RKO (cell line): ENCODE measurements at regions not wholly inside any gene's neighbourhood (a gene's known extent, or its start where the extent isn't known, plus 50 kb on each side); places are given as distances from the start of the nearest gene placed in this dataset.

Source experiments
- DNase-seq: peaks from one replicate; pipeline ENCODE4 v3.0.0-alpha.2; 2016; ENCODE audit warnings: low spot score

- no peak for DNase-seq
These were observed 115.8 kb downstream of the ETNK1 start for GRCh38 chr12:22740656-22741355.

DNA sequence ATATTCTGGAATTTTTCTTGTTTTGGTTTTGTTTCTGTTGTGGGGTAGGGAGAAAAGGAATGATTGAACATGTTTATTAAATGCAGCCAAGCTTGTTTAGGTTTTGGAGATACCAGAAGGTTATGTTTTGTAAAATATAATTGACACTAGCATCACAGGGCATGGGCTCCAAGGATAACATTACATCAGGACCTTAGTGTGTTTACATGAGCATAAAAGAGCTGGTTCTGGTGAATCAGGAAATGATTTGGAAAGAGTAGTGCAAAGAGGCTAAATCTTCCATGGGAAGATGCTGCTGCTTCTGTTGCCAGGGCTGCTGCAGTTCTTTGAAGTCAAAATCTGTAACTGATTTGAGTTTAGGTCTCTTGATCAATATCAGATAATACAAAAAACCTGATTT, 118.7 kb downstream of the ETNK1 start:
- DNase-seq: no peak

GRCh38 chr12:22744197-22744596, 119.2 kb downstream of the ETNK1 start:
- DNase-seq: no peak

DNA sequence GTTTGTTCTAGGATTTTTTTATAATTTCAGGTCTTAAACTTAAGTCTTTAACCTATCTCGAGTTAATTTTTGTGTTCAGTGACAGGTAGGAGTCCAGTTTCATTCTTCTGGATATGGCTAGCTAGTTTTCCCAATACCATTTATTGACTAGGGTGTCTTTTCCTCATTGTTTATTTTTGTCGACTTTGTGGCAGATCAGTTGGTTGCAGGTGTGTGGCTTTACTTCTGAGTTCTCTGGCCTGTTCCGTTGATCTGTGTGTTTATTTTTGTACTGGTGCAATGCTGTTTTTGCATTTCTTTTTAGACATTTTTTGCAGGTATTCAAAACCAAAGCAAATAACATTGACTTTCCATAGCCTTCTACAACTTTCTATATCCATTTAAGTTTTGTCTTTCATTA, 121.7 kb downstream of the ETNK1 start:
- DNase-seq: no peak

DNA sequence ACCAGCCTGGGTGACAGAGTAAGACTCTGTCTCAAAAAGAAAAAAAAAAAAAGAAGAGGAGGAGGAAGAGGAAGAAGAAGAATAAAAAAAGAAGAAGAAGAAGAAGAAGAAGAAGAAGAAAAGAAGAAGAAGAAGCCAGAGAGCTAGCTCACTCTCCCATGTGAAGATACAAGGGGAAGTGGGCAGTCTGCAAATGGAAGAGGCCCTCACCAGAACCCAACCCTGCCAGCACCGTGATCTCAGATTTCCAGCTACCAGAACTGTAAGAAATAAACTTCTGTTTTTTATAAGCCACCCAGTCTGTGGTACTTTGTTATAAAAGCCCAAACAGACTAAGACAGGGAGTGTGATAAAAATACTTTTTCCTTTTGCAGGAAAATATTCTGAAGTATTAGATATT, 130.7 kb downstream of the ETNK1 start:
- DNase-seq: no peak

- DNase-seq: no peak
These were observed 135.1 kb downstream of the ETNK1 start for GRCh38 chr12:22759769-22760674.

DNA sequence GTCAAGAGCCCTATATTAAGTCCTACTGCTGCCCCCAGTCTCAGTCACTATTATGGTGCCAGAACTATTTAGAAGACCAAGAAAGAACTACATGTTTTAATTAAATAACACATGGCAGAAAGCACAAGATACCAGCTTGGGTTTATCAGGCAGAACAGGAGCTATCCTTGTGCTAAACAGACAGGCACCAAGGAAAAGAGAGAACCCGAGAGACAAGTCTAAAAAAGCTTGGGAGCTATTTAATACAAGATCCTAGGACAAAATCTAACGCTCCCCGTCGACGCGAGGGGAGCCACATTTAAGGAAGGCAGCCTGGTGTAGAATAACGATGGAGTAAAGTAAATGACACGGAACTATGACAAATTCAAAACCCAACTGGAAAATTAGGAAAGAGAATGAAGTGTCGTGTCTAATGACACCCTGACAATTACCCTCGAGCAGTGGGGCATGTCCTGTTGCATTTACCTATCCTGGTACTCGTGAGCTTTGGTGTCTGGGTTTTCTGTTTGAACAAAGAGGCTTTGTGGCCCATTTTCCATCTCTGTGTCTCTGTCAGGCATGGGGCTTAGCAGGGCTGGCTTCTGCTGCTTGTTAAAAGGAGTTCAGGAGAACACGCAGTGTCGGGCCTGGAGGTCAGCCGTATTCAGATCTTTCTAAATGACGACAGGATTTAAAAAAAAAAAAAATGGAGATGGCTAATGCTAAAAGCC, 140.6 kb downstream of the ETNK1 start:
- no peak for DNase-seq

DNA sequence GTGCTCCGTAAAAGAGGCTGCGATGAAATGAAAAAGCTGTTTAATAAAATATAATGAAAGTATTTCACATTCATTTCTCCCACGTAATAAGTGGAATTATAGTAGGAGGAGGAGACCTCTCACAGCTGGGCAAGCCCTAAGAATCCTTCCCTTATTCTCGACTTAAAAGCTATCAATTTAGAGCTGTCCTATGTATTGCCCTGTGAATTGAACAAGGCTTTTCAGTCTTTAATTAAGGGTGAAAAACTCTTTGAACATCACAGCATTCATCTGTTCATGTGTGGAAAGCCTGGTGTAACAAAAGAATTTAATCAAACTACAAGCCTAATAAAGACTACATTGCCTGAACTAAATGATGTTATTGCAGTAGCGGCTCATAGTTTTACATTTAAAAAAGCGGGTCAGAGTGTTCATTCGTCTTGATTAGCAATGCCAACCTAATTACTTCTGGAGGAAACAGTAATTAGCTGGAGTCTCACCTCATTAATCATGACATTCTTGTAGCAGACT, 142.0 kb downstream of the ETNK1 start:
- no peak for DNase-seq

- no peak for DNase-seq
These were observed 156.4 kb downstream of the ETNK1 start for GRCh38 chr12:22781339-22781738.

DNA sequence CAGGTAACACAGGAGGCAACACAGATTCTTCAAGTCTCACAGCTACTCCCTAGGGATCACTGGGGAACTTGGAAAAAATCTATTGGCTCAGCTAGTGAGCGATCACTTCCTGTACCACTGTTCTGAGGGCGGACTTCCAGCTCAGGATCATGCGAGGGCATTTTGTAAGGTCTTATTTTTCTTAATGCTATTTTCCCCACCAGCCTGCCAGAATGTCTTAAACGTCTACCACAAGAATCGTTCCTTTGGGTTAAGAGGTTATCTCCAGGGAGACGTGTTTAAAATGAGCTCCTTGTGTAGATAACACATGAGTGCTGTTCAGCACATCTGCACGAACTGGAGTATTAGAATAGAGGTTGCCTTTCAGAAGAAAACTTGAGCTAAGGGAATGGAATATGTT, 162.6 kb downstream of the ETNK1 start:
- no peak for DNase-seq

DNA sequence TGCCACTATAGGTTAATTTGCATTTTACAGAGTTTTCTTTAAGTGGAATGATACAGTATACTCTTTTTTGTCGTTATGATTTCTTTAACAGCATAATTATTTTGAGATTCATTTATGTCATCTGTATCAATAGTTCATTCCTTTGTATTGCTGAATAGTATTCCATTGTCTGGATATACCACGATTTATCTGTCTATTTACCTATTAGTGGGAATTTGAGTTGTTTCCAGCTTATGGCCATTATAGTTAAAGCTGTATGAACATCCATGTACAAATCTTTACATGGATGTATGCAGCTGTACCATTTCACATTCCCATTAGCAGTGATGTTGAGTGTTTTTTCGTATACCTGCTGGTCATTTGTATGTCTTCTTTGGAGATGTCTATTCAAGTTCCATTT, 163.9 kb downstream of the ETNK1 start:
- no peak for DNase-seq

- no peak for DNase-seq
These were observed 167.2 kb downstream of the ETNK1 start for GRCh38 chr12:22792138-22792537.

DNA sequence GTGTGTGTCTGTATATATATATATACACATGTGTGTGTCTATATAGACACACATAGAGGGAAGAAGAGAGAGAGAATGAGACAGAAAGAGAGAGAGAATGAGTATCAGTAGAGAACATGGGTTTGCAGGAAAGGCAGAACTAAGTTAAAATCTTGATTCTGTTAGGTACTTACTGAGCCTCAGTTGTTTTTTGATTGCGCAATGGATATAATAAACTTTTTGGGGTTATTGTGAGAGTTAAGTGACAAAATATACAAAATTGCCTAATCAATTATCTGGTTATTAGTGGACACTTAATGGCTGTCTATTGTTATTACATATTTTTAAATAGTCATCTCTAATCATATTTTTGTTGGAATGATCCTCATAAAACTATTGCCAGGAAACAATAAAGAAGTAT, 169.0 kb downstream of the ETNK1 start:
- no peak for DNase-seq

- no peak for DNase-seq
These were observed 172.1 kb downstream of the ETNK1 start for GRCh38 chr12:22796941-22797630.

DNA sequence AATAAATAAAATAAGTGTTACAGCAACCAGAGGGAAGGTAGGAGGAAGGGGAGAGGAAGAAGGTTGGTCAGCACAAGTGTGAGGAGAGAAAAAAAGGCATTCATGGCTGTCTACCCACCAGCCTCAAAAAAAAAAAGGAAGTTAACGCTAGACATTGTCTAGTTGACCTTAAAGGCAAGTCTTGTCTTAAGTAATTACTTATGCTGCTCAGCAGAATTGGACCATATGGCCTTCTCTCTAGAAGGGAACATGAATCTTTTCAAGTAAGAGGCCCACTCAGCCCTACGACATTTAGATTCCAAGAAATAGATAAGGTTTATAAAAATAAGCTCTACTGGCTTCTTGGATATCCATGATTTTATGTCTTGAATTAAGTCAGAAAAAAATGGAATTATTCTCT, 172.7 kb downstream of the ETNK1 start:
- no peak for DNase-seq

- DNase-seq: no peak
These were observed 173.1 kb downstream of the ETNK1 start for GRCh38 chr12:22798116-22798515.

DNA sequence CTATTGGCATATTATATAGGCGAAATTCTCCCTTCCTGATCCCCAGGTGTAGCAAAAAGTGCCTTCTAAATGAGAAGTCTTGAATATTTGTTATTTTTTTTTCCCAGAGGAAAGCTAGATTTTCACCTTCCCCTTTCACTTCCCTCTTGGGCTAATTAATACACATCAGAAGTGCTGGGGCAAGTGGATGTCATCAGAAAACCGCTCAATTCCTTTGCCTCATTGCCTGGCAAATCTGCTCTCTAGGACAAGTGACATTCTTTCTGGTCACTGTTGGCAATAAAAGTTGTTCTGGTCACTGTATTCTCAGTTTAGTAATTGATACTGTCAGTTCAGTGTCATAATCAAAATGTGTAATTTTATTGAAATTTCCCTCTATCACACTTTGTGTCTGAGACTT, 174.5 kb downstream of the ETNK1 start:
- DNase-seq: no peak

DNA sequence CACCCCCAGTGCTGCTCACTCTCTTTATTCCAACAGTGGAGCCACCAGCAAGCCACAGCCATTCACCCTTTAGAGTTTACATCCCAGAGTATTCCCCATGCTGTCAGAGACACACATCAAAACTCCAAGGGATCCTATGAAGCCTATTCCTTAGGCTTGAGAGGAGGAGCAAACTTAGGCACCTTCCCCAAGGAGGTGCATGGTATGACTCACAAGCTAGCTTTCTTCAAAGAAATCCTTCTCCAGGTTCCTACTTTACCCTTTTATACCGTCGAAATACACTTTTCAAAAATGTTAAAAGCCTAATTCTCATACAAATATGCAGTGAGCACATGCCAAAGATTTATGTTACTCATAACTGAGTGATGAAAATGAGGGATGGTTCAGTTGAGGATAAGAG, 175.4 kb downstream of the ETNK1 start:
- no peak for DNase-seq

GRCh38 chr12:22802883-22803630, 178.1 kb downstream of the ETNK1 start:
- DNase-seq: no peak

DNA sequence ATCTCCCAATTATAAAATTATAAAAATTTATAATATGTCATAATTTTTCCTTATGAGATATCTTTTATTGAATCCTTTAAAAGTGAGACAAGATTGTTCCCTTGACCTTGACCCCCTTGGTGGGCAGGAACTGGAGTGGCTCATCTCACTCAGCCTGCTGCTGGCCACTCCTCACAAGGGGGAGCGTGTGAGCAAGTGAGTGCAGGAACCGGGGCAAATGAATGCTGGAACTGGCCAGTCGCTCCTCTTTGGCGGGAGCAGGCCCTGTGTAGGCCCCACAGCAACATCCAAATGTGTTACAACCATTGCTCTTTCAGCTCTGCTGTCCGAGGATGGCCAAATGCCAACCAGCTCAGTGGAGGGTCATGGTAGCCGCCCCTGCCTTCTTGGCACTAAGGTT, 178.8 kb downstream of the ETNK1 start:
- DNase-seq: no peak

GRCh38 chr12:22808860-22809259, 183.9 kb downstream of the ETNK1 start:
- no peak for DNase-seq
